Hepatocyte (in vitro differentiated cells): ENCODE measurements at regions not wholly inside any gene's neighbourhood (a gene's known extent, or its start where the extent isn't known, plus 50 kb on each side); places are given as distances from the start of the nearest gene placed in this dataset.

ENCODE experiments used
- DNase-seq: peaks from one replicate; pipeline ENCODE4 v3.0.0-alpha.2; 2016; ENCODE audit warnings: low spot score
- H2AFZ ChIP-seq: fragments of 200-600 bp; sonication (generic); 2 replicates; pipeline ENCODE4 v1.6.0; 2016; ENCODE audit warnings: antibody characterized with exemption, mild to moderate bottlenecking
- H3K27ac ChIP-seq: fragments of 200-600 bp; sonication (generic); 2 replicates; pipeline ENCODE4 v1.5.1; 2016; ENCODE audit warnings: mild to moderate bottlenecking
- H3K27me3 ChIP-seq: fragments of 200-600 bp; sonication (generic); 2 replicates; pipeline ENCODE4 v1.6.1; 2016
- H3K36me3 ChIP-seq: fragments of 200-600 bp; sonication (generic); replicated peaks from 2 replicates; pipeline ENCODE4 v1.5.1; 2016; ENCODE audit warnings: low read depth; ENCODE audit not compliant: insufficient read depth
- H3K4me1 ChIP-seq: fragments of 200-600 bp; sonication (generic); 2 replicates; pipeline ENCODE4 v1.5.1; 2016; ENCODE audit warnings: mild to moderate bottlenecking, moderate library complexity; ENCODE audit not compliant: insufficient read depth
- H3K4me2 ChIP-seq: fragments of 200-600 bp; sonication (generic); 2 replicates; pipeline ENCODE4 v1.6.0; 2016
- H3K4me3 ChIP-seq: fragments of 200-600 bp; sonication (generic); 2 replicates; pipeline ENCODE4 v1.5.1; 2016; ENCODE audit warnings: mild to moderate bottlenecking
- H3K79me2 ChIP-seq: fragments of 200-600 bp; sonication (generic); 2 replicates; pipeline ENCODE4 v1.6.0; 2017; ENCODE audit warnings: mild to moderate bottlenecking
- H3K9me2 ChIP-seq: fragments of 200-600 bp; sonication (generic); replicated peaks from 2 replicates; pipeline ENCODE4 v1.6.0; 2017; ENCODE audit warnings: mild to moderate bottlenecking; ENCODE audit not compliant: insufficient read depth
- H3K9me3 ChIP-seq: fragments of 200-600 bp; sonication (generic); 2 replicates; pipeline ENCODE4 v1.5.1; 2016; ENCODE audit warnings: low read depth, mild to moderate bottlenecking
- H4K20me1 ChIP-seq: fragments of 200-600 bp; sonication (generic); 2 replicates; pipeline ENCODE4 v1.6.0; 2016; ENCODE audit warnings: mild to moderate bottlenecking; ENCODE audit not compliant: insufficient read depth, poor library complexity, severe bottlenecking
- CTCF ChIP-seq: fragments of 200-600 bp; sonication (generic); IDR thresholded peaks from 2 replicates; pipeline ENCODE4 v1.5.1; 2016; ENCODE audit warnings: antibody characterized with exemption, mild to moderate bottlenecking; ENCODE audit not compliant: poor library complexity
- EZH2 ChIP-seq: fragments of 200-600 bp; sonication (generic); IDR thresholded peaks from 2 replicates; pipeline ENCODE4 v1.6.1; 2016; ENCODE audit warnings: antibody characterized with exemption, mild to moderate bottlenecking, borderline replicate concordance
- EZH2phosphoT487 ChIP-seq: fragments of 200-600 bp; sonication (generic); IDR thresholded peaks from one replicate; pipeline ENCODE4 v1.6.1; 2018; ENCODE audit warnings: antibody characterized with exemption, mild to moderate bottlenecking, low read depth, moderate library complexity; ENCODE audit not compliant: unreplicated experiment, severe bottlenecking
- WGBS: methylation state at CpG from one replicate; pipeline ENCODE4 v1.1.6; 2016; ENCODE audit warnings: low lambda C conversion rate; ENCODE audit errors: missing lambda C conversion rate; 5-methylcytosine and 5-hydroxymethylcytosine counted together

- Histone ChIP-seq H3K9me2 (no peaks in the 10 kb centered on the region), H3K4me1 (peaks cover 14% of the 10 kb centered on the region), H3K27me3 (no peaks in the 10 kb centered on the region), H3K79me2 (no peaks in the 10 kb centered on the region), H3K36me3 (no peaks in the 10 kb centered on the region), H2AFZ (no peak overlapping the region), H3K9me3 (no peaks in the 10 kb centered on the region), H4K20me1 (no peaks in the 10 kb centered on the region), H3K27ac (no peak overlapping the region), H3K4me3 (no peak overlapping the region), H3K4me2 (no peak overlapping the region)
- no peak for DNase-seq
- 82% methylated on average over 2 of the region's 2 CpGs for WGBS
- TF ChIP-seq EZH2phosphoT487: no peak
- no peak for TF ChIP-seq EZH2
- no peak for TF ChIP-seq CTCF
Measured at GRCh38 chr4:17055788-17056187, 157.3 kb upstream of the LDB2 start.

GRCh38 chr4:17045866-17046265 is 147.4 kb upstream of the LDB2 start:
- no peaks in the 10 kb centered on the region for H3K27me3 ChIP-seq
- DNase-seq: no peak

GRCh38 chr4:17038510-17039176 is 140.2 kb upstream of the LDB2 start:
- 76% methylated on average over 7 of the region's 7 CpGs for WGBS
- H2AFZ ChIP-seq: no peak overlapping the region
- no peaks in the 10 kb centered on the region for H3K9me3 ChIP-seq
- no peaks in the 10 kb centered on the region for H3K4me1 ChIP-seq
- H3K9me2 ChIP-seq: no peaks in the 10 kb centered on the region
- DNase-seq: no peak
- H3K27ac ChIP-seq: no peak overlapping the region
- no peaks in the 10 kb centered on the region for H3K36me3 ChIP-seq
- H4K20me1 ChIP-seq: no peaks in the 10 kb centered on the region
- H3K4me2 ChIP-seq: no peak overlapping the region
- TF ChIP-seq EZH2: no peak
- no peak for TF ChIP-seq CTCF
- no peak overlapping the region for H3K4me3 ChIP-seq
- H3K27me3 ChIP-seq: no peaks in the 10 kb centered on the region
- H3K79me2 ChIP-seq: no peaks in the 10 kb centered on the region

More at GRCh38 chr4:17045866-17046265, 147.4 kb upstream of the LDB2 start:
- Histone ChIP-seq H3K4me1 (no peaks in the 10 kb centered on the region), H3K79me2 (no peaks in the 10 kb centered on the region), H2AFZ (no peak overlapping the region), H3K36me3 (no peaks in the 10 kb centered on the region), H4K20me1 (no peaks in the 10 kb centered on the region), H3K27ac (no peak overlapping the region), H3K4me3 (no peak overlapping the region), H3K4me2 (no peak overlapping the region), H3K9me3 (no peaks in the 10 kb centered on the region), H3K9me2 (no peaks in the 10 kb centered on the region)
- no peak for TF ChIP-seq EZH2phosphoT487
- no peak for TF ChIP-seq EZH2
- no peak for TF ChIP-seq CTCF
- 96% methylated on average over 7 of the region's 7 CpGs for WGBS

GRCh38 chr4:17033768-17034181 is 135.3 kb upstream of the LDB2 start:
- H3K9me3 ChIP-seq: no peaks in the 10 kb centered on the region
- H3K36me3 ChIP-seq: no peaks in the 10 kb centered on the region
- 74% methylated on average over 5 of the region's 5 CpGs for WGBS
- H3K79me2 ChIP-seq: no peaks in the 10 kb centered on the region
- TF ChIP-seq CTCF: no peak
- no peak for TF ChIP-seq EZH2
- TF ChIP-seq EZH2phosphoT487: no peak
- H2AFZ ChIP-seq: no peak overlapping the region
- no peak for DNase-seq
- H3K4me3 ChIP-seq: no peak overlapping the region
- H3K4me1 ChIP-seq: no peaks in the 10 kb centered on the region
- H4K20me1 ChIP-seq: no peaks in the 10 kb centered on the region
- no peak overlapping the region for H3K4me2 ChIP-seq
- no peaks in the 10 kb centered on the region for H3K9me2 ChIP-seq
- no peaks in the 10 kb centered on the region for H3K27me3 ChIP-seq
- no peak overlapping the region for H3K27ac ChIP-seq
